T47D (cell line): ENCODE measurements at regions not wholly inside any gene's neighbourhood (a gene's known extent, or its start where the extent isn't known, plus 50 kb on each side); places are given as distances from the start of the nearest gene placed in this dataset.

Experiments
- DNase-seq, 2 experiments: peaks; one replicate each; pipeline versions ENCODE4 v3.0.0 to v3.0.0-alpha.2; 2011 to 2012; ENCODE audit warnings: low read depth in 1 of 2, low spot score in 1 of 2
- JUND ChIP-seq: IDR thresholded peaks from 2 replicates; pipeline ENCODE4 v1.6.1; 2012; ENCODE audit warnings: low read depth
- in situ Hi-C: cut with HindIII; loops from 2 replicates; pipeline ENCODE4 v1.10.0; 2016; ENCODE audit warnings: low sequenced_read_pairs, low pct_unique_long_range_greater_than_20kb

DNA sequence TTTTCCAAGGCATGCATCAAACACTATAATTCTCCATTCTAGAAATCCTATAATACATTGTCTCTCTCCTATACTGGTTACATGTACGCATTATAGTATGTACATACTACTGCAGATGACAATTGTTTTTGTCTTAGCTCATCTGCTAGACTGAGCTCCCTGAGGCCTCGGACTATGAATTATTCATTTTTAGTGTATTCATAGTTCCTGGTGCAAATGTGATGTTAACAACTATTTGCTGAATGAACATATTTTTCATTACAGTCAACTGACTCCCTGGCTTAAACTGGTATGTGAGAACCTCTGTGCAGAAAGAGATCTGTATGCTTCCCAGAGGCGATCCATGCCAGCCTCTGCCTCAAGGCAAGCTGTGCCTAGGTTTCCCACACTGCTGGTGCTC lies 91.8 kb upstream of the PARP11 start:
- no peak for DNase-seq
- TF ChIP-seq JUND = no peak
- in situ Hi-C loops = no loop called here

DNA sequence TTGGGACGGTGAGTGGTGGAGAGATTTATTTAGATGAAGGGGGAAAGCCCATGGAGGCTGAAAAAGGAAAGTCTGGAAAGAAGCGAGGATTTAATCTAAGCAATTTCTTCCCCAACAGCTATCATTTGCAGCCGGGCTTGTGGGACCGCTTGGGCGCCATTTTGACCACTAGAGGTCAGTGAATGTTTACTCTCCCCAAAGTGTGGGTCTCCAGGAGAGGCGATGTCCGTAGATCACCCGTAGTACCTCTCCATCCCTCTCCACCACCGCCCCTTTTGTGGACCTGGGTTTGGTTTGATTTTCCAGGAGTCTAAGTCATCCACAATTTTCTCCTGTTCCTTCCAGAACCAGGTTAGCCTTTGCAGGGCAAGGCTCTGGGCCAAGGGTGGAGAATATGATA lies 91.2 kb upstream of the PARP11 start:
- in situ Hi-C loops = no loop called here
- DNase-seq = no peak
- TF ChIP-seq JUND = no peak

GRCh38 chr12:3962631-3963483 lies 89.7 kb upstream of the PARP11 start:
- TF ChIP-seq JUND = no peak
- in situ Hi-C loops = no loop called here
- no peak for DNase-seq

DNA sequence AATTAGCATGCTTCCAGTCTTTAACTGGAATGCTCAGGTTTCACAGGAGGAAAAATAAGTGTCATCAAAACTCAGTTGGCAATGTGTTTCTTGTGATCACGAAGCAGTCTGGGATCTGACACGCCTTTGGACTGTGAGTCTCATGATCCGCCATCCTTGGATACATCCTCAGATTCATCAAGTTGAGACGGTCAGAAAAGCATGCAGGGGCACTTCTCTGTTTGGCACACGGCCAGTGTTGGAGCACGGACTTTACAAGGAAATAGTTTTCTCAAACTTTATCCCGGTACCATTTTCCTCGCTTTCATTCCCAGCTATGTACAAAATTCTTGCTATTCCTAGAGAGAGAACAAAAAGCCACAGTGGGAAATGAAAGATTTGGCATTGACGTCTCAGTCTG lies 88.4 kb upstream of the PARP11 start:
- no peak for DNase-seq
- in situ Hi-C loops = no loop called here
- no peak for TF ChIP-seq JUND

- in situ Hi-C loops = no loop called here
- TF ChIP-seq JUND = no peak
- DNase-seq = no peak
Measured at GRCh38 chr12:3959799-3960560, 86.8 kb upstream of the PARP11 start.

DNA sequence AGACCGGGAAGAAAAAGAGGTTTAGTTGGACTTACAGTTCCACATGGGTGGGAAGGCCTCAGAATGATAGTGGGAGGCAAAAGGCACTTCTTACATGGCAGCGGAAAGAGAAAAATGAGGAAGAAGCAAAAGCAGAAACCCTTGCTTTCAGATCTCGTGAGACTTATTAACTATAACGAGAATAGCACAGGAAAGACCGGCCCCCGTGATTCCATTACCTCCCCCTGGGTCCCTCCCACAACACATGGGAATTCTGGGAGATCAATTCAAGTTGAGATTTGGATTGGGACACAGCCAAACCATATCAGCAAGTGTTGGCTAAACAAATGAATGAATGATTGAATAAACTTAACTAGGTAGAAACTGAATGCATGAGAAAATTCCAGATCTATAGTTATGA lies 85.3 kb upstream of the PARP11 start:
- no peak for DNase-seq
- TF ChIP-seq JUND = no peak
- in situ Hi-C loops = no loop called here

GRCh38 chr12:3951380-3952135 lies 78.4 kb upstream of the PARP11 start:
- TF ChIP-seq JUND = no peak
- in situ Hi-C loops = no loop called here
- DNase-seq = no peak

DNA sequence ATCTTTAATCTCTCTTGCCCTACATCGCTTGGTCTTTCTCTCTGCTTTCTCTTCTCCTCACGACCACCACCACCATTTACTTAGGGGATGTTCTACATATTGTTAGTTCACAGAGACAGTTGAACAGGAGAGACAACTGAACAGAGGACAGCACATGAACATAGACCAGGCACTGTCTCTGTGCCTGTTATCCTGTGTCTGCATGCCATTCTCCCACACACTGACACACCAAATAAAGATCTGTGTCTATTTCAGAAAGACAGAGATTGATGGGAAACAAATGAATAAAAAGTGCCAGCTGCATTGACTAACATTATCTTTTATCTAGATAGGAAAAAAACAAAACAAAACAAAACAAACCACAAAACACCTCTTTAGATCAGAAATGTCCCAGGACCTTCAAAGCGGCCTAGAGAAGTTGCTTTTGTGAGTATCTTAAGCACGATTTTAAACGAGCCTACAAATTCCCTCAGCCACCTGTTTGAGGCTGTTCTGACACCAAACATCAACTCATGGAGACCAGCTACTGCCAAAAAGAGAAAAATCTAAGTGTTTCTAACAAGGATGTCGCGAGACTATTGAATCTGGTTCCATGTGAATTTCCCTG lies 77.6 kb upstream of the PARP11 start:
- in situ Hi-C loops = no loop called here
- no peak for DNase-seq
- no peak for TF ChIP-seq JUND

GRCh38 chr12:3947781-3948180 lies 74.6 kb upstream of the PARP11 start:
- no peak for DNase-seq
- in situ Hi-C loops = no loop called here
- no peak for TF ChIP-seq JUND

DNA sequence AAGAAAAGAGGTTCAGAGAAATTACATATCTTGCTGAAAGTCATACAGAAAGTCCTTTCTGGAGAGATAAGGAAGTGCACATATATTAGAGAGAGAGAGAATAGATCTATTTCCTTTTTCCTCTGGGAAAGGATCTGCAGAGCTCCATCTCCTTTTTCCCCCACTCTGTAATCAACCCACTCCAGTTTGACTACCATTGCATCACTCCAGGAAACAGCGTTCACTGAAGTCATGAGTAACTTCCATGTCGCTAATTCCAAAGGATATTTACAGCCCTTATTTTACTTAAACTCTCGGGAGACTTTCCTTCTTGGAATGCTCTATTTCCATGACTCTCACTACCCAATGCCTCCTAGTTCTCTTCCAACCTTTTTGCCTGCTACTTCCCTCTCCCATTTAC lies 72.5 kb upstream of the PARP11 start:
- in situ Hi-C loops = no loop called here
- no peak for DNase-seq
- no peak for TF ChIP-seq JUND

- in situ Hi-C loops = no loop called here
- TF ChIP-seq JUND = no peak
- no peak for DNase-seq
Measured at GRCh38 chr12:3944620-3945019, 71.4 kb upstream of the PARP11 start.

- no peak for TF ChIP-seq JUND
- no peak for DNase-seq
- in situ Hi-C loops = no loop called here
Measured at GRCh38 chr12:3938042-3938544, 64.9 kb upstream of the PARP11 start.
